Esophagus squamous epithelium (tissue), 4 donors: ENCODE measurements at regions not wholly inside any gene's neighbourhood (a gene's known extent, or its start where the extent isn't known, plus 50 kb on each side); places are given as distances from the start of the nearest gene placed in this dataset.

Experiments
- POLR2A ChIP-seq, 4 donors: fragments of 450-650 bp; IDR thresholded peaks; one replicate each; pipeline ENCODE4 v1.6.1; 2017; ENCODE audit warnings: antibody characterized with exemption in 4 of 4, mild to moderate bottlenecking in 4 of 4, moderate library complexity in 3 of 4
- TF ChIP-seq, protein P1 (sequence below), 6 experiments: fragments of 450-650 bp in 4 of 6; fragments of 200-600 bp in 2 of 6; sonication (generic) in 2 of 6; IDR thresholded peaks; one replicate each; pipeline ENCODE4 v1.5.1; 2016 to 2019; ENCODE audit warnings: antibody characterized with exemption in 6 of 6, mild to moderate bottlenecking in 4 of 6, moderate library complexity in 4 of 6

DNA sequence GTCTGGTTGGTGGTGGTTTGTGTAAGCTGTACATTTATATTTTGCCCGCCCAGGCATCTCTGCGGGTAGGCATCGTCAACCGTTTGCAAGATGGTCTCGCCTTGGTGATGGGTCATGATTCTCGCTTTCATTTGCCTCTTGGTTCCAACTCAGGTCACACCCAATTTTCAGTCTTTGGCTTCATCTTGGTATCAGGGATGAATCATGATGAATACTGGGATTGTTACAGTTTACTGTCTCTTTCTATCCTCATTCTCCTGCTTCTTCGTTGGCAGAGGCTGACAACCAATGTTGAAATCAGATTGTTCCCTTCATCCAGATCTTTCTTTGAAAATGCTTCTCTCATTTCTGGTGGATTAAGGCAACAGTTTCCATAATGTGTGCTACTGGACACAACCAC, 129.7 kb upstream of the KAZN start:
- TF ChIP-seq, protein P1, sequence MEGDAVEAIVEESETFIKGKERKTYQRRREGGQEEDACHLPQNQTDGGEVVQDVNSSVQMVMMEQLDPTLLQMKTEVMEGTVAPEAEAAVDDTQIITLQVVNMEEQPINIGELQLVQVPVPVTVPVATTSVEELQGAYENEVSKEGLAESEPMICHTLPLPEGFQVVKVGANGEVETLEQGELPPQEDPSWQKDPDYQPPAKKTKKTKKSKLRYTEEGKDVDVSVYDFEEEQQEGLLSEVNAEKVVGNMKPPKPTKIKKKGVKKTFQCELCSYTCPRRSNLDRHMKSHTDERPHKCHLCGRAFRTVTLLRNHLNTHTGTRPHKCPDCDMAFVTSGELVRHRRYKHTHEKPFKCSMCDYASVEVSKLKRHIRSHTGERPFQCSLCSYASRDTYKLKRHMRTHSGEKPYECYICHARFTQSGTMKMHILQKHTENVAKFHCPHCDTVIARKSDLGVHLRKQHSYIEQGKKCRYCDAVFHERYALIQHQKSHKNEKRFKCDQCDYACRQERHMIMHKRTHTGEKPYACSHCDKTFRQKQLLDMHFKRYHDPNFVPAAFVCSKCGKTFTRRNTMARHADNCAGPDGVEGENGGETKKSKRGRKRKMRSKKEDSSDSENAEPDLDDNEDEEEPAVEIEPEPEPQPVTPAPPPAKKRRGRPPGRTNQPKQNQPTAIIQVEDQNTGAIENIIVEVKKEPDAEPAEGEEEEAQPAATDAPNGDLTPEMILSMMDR (IDR thresholded peaks at IDR 0.05) = no peak
- TF ChIP-seq POLR2A (IDR thresholded peaks at IDR 0.05) = no peak
